ENCODE measurements at regions not wholly inside any gene's neighbourhood (a gene's known extent, or its start where the extent isn't known, plus 50 kb on each side); places are given as distances from the start of the nearest gene placed in this dataset.

GRCh38 chr18:59833785-59834184, 66.0 kb upstream of the PMAIP1 start:
- TF ChIP-seq CTCF (IDR thresholded peaks at IDR 0.05), result no peak
- TF ChIP-seq POLR2A (IDR thresholded peaks at IDR 0.05), result no peak
- intact Hi-C loops (cut with DNase I; ENCODE audit: low total_unique reads), result no loop called here
- H3K4me3 ChIP-seq, result no peak overlapping the region
- no peak overlapping the region for H3K27ac ChIP-seq
- 80 to 83% methylated on average over 3 of the region's 3 CpGs for WGBS, 2 donors
- no peaks in the 10 kb centered on the region for H3K27me3 ChIP-seq
- H3K36me3 ChIP-seq (ENCODE audit: low read depth, missing control alignments), result no peaks in the 10 kb centered on the region
- H3K9me3 ChIP-seq, result no peaks in the 10 kb centered on the region
- H3K4me1 ChIP-seq, result no peaks in the 10 kb centered on the region
- no peak for DNase-seq

GRCh38 chr18:59823596-59824195, 76.1 kb upstream of the PMAIP1 start:
- Histone ChIP-seq H3K4me1 (no peaks in the 10 kb centered on the region), H3K4me3 (no peak overlapping the region), H3K27me3 (no peaks in the 10 kb centered on the region), H3K27ac (no peak overlapping the region), H3K36me3 (ENCODE audit: low read depth, missing control alignments) (no peaks in the 10 kb centered on the region), H3K9me3 (no peaks in the 10 kb centered on the region)
- peak; percentile 90 for DNase-seq
- intact Hi-C loops (cut with DNase I; ENCODE audit: low total_unique reads), result loop anchor here (10.0 kb wide), 1 partner anchor 359 kb away; no protein-coding TSS in a partner anchor
- WGBS, 2 donors, result 42 to 45% methylated on average over 12 of the region's 12 CpGs
- TF ChIP-seq POLR2A (IDR thresholded peaks at IDR 0.05) (no peak), CTCF (IDR thresholded peaks at IDR 0.05) (peak; percentile 73 to 82 (median 81))

- intact Hi-C loops (cut with DNase I; ENCODE audit: low total_unique reads), result loop anchor here (10.0 kb wide), 1 partner anchor 358 kb away; no protein-coding TSS in a partner anchor
- no peaks in the 10 kb centered on the region for H3K4me1 ChIP-seq
- TF ChIP-seq CTCF (IDR thresholded peaks at IDR 0.05), result no peak
- no peak for TF ChIP-seq POLR2A (IDR thresholded peaks at IDR 0.05)
- H3K27ac ChIP-seq, result no peak overlapping the region
- 84% methylated on average over 7 of the region's 7 CpGs for WGBS, 2 donors
- DNase-seq, result no peak
- no peaks in the 10 kb centered on the region for H3K27me3 ChIP-seq
- H3K4me3 ChIP-seq, result no peak overlapping the region
- no peaks in the 10 kb centered on the region for H3K36me3 ChIP-seq (ENCODE audit: low read depth, missing control alignments)
- no peaks in the 10 kb centered on the region for H3K9me3 ChIP-seq
Observed at GRCh38 chr18:59822612-59823550, 76.9 kb upstream of the PMAIP1 start.

- Histone ChIP-seq H3K36me3 (ENCODE audit: low read depth, missing control alignments) (no peaks in the 10 kb centered on the region), H3K9me3 (no peaks in the 10 kb centered on the region), H3K4me1 (no peaks in the 10 kb centered on the region), H3K27ac (no peak overlapping the region), H3K27me3 (no peaks in the 10 kb centered on the region), H3K4me3 (no peak overlapping the region)
- 59 to 60% methylated on average over 2 of the region's 2 CpGs for WGBS, 2 donors
- TF ChIP-seq CTCF (IDR thresholded peaks at IDR 0.05) (no peak), POLR2A (IDR thresholded peaks at IDR 0.05) (no peak)
- intact Hi-C loops (cut with DNase I; ENCODE audit: low total_unique reads), result loop anchor here (10.0 kb wide), 1 partner anchor 357 kb away; no protein-coding TSS in a partner anchor
- DNase-seq, result no peak
Observed at GRCh38 chr18:59821983-59822382, 77.8 kb upstream of the PMAIP1 start.
